Sciatic nerve (tissue), 2 donors: ENCODE measurements at regions not wholly inside any gene's neighbourhood (a gene's known extent, or its start where the extent isn't known, plus 50 kb on each side); places are given as distances from the start of the nearest gene placed in this dataset.
A peak's percentile ranks its signal among the peaks of the same experiment; 100 is the strongest.

Experiments
- ATAC-seq: fragments of 200-7000 bp; cut with Tn5 transposase; one replicate; pipeline ENCODE4 v1.9.1; 2020; ENCODE audit warnings: mild to moderate bottlenecking, moderate library complexity
- DNase-seq: peaks from one replicate; pipeline ENCODE4 v3.0.0-alpha.2; 2020; ENCODE audit warnings: low spot score
- intact Hi-C: fragments of 100-400 bp; cut with DNase I; formaldehyde crosslinking; loops from one replicate; pipeline ENCODE4 v1.14.2; 2022
- donor health status: DM: no; HTN: no; CAD: no.
- donor health status: DM: no; HTN: no; CAD: no.

GRCh38 chr2:157159221-157159934, 98.1 kb upstream of the GALNT5 start:
- DNase-seq (no peak), ATAC-seq (no peak)
- intact Hi-C loops = no loop called here

DNA sequence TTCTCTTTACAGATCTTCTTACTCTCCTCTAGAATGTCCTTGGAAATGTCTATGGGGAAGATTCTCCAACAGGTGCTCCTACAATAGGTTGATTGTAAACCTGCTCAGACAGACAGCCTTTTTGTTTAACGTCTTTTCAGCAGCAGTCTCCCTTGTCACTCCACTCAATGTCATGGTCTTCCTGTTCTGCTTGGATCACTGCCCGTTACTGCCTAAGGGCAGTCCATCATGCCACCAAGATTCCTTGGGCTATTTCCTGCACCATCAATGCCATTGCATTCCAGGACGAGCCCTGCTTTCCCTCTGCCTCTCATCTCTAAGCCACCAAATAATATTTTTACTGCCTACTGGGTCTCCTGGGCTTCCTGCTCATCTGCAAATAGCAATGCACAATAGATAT, 97.4 kb upstream of the GALNT5 start:
- intact Hi-C loops = no loop called here
- DNase-seq (no peak), ATAC-seq (no peak)

GRCh38 chr2:157164370-157164769, 93.1 kb upstream of the GALNT5 start:
- DNase-seq = no peak
- peak; percentile 24 for ATAC-seq
- intact Hi-C loops = no loop called here

DNA sequence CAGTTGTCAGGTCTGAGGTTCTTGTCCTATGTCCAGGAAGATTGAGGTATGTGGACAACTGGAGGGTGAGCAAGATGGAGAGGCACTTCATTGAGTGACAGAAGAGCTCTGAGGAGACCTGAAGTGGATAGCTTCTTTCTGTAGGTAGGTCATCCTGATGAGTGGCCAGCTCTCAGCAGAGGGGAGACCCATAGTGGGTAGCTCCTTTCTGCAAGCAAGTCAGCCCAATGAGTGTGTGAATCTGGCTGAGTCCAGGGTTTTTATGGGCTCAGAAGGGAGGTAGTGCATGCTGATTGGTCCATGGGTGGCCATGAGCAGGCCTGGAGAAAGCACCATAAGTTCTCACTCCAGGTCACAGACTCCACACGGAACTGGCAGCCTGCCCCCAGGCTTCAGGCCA, 92.6 kb upstream of the GALNT5 start:
- DNase-seq (no peak), ATAC-seq (no peak)
- intact Hi-C loops = no loop called here

GRCh38 chr2:157168501-157168900, 89.0 kb upstream of the GALNT5 start:
- intact Hi-C loops = no loop called here
- ATAC-seq = no peak

GRCh38 chr2:157169889-157170288, 87.6 kb upstream of the GALNT5 start:
- no peak for ATAC-seq
- no peak for DNase-seq
- intact Hi-C loops = no loop called here

More at GRCh38 chr2:157168501-157168900, 89.0 kb upstream of the GALNT5 start:
- DNase-seq = no peak

DNA sequence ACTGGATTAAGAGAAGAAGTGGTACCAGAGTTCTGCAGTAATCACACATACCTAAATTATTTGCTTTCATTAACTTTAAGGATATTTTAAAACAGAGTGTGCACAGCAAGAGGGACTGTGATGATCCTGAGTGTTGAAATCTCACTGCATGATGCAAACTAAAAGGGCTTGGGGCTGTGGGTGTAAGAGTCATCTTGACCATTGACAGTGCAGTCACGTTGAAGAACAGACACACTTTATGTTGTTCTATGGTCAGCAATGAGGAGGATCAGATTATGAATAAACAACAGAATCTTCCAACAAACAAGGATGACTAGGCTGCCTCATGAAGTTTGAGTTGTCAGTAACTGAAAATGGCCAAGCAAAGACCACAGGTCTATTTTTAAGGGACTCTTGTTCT, 87.2 kb upstream of the GALNT5 start:
- intact Hi-C loops = no loop called here
- DNase-seq = no peak
- ATAC-seq = no peak

DNA sequence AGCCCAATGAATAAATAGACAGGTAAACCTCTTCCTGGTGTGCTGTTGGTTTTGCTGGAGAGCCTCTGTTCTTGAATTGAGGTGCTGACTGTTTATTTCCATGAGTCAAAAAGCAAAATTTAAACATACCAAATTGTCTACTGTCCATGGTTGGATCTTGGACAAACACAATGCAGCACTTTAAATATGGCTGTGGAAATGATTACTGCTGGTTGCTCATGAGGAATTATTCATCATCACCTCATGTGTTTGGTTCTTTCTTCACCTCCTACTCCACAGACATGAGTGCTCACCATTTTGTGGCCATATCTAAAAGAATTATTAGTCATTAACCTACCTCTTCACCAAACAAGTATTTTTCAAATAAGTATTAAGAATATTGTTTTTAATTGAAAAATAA, 85.3 kb upstream of the GALNT5 start:
- intact Hi-C loops = no loop called here
- DNase-seq = no peak
- no peak for ATAC-seq

DNA sequence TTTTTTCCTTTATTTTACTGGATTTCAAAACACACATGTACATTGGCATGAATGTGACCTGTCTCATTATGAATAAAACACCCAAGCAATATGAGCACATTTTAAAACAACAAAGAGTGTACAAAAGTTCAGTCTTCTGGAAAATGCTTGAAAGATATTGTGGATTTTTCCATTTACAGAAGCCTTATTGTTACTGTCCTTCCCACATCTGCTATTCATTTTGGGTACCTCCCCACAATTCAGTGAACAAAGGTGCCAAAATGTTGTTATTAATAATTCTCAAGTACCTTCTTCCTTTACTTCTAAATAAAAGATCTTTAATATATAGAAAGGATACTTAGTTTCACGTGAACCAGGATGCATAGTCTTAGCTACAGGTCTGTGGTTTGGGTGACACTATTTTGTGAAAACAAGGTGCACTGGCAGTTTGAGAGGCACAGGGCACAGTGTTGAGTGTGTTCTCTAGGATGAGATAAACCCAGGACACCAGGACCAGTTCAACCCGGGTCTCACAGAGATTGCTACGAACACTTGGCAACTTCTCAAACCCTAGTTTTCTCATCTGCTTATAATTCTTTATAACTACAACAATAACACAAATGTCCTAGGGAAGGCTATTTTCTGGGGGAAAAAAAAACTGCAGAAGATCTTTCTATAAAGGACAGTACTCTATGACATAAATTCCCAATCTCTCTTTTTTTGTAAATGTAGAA, 84.5 kb upstream of the GALNT5 start:
- intact Hi-C loops = no loop called here

GRCh38 chr2:157173740-157174184, 83.7 kb upstream of the GALNT5 start:
- ATAC-seq = peak; percentile 95
- intact Hi-C loops = no loop called here
- DNase-seq = no peak

More for the DNA sequence above, 84.5 kb upstream of the GALNT5 start:
- DNase-seq (no peak), ATAC-seq (peak; percentile 92)

DNA sequence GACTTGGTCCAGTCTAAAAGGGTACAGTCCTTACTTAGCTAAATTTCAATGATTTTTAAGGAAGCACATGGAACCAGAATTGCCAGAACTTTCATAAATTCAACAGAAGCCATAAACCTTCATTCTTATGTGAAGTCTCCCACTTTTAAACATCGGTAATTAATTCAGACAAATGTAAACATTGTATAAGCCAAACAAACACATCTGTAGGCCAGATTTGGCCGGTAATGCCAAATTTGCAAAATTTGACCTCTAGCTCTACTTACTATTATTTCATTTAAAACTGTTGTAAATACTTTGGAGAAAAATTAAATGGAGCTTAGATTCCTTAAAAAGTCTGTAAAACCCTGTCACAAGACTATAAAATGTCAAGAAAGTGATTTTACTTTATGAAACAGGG, 83.2 kb upstream of the GALNT5 start:
- intact Hi-C loops = no loop called here
- ATAC-seq = peak; percentile 1

GRCh38 chr2:157176602-157177001, 80.9 kb upstream of the GALNT5 start:
- ATAC-seq (no peak), DNase-seq (no peak)
- intact Hi-C loops = no loop called here

More for the DNA sequence above, 83.2 kb upstream of the GALNT5 start:
- no peak for DNase-seq

GRCh38 chr2:157178874-157179273, 78.6 kb upstream of the GALNT5 start:
- DNase-seq (no peak), ATAC-seq (no peak)
- intact Hi-C loops = no loop called here

DNA sequence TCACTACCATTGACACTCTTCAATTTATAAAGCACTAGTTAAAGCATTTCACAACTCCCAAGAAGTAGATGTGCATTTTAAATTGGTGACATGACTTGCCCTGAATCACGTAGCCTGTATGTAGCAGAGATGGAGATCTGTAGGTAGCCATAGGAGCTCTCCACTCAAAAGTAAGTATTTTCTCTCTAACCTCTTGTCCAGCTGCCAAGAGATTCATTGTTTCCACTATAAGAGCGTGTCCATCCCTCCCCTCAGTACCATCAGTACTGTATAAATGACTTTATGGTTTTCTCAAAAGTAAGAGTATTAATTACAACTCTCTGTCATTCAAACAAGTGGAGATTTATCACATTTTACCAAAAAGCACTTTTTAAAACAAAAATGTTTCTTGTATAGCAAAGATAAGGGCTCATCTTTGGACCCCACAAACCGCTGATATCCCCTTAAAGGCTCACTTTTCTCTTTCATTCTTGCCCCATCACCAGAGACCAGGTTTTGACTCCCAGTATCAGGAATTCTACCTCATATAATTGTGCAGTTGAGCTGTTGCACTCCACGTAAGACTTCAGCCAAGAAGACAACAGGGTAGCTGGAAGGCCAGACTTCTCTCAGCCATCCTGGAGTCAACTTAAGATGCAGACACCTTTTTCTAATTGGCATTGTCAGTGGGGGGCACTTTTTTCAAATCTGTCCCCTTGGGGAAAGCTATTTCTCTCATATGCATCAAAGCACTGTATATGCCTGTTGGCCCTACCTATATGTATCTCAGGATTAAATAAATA, 78.0 kb upstream of the GALNT5 start:
- intact Hi-C loops = no loop called here
- ATAC-seq (no peak), DNase-seq (no peak)

- intact Hi-C loops = no loop called here
- ATAC-seq (no peak), DNase-seq (no peak)
These were observed 77.1 kb upstream of the GALNT5 start for GRCh38 chr2:157180359-157180758.

- ATAC-seq (no peak), DNase-seq (no peak)
- intact Hi-C loops = no loop called here
These were observed 76.3 kb upstream of the GALNT5 start for GRCh38 chr2:157181234-157181633.

DNA sequence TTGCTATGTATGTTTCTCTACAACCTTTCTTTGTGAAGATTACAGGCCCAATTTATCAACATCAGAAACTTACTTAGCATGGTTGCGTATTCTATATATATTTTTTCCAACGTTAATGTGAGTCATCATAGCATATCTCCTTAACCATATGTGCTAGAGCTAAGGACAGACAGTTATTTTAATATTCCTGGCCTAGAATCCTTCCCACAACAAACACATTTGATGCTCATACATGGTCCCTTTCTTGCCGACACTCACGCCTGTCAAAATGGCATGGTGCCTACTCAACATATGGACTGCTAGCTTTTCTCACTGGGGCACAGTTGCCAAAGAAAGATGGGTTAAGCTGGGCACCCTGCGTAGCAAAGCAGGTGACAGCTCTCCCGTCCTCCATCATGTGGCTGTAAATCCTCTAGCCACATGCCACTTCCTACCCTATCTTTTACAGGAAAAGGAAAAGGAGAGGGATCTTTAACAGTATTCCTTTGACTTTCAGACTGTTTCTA, 75.2 kb upstream of the GALNT5 start:
- peak; percentile 7 for ATAC-seq

GRCh38 chr2:157182834-157183396, 74.6 kb upstream of the GALNT5 start:
- DNase-seq = no peak
- intact Hi-C loops = no loop called here
- peak; percentile 72 for ATAC-seq

More for the DNA sequence above, 75.2 kb upstream of the GALNT5 start:
- intact Hi-C loops = no loop called here
- DNase-seq = no peak

- ATAC-seq (no peak), DNase-seq (no peak)
- intact Hi-C loops = no loop called here
These were observed 73.2 kb upstream of the GALNT5 start for GRCh38 chr2:157184161-157184895.
